GM19238 (cell line): ENCODE measurements at regions not wholly inside any gene's neighbourhood (a gene's known extent, or its start where the extent isn't known, plus 50 kb on each side); places are given as distances from the start of the nearest gene placed in this dataset.
"Not testable (repeated sequence)": the region's sequence is repeated elsewhere in the genome, so short reads cannot be mapped to it uniquely, and the experiment has no call there.

ENCODE experiments used
- DNase-seq: peaks from one replicate; pipeline ENCODE4 v3.0.0; 2011; ENCODE audit warnings: low spot score; ENCODE audit not compliant: insufficient read length

DNA sequence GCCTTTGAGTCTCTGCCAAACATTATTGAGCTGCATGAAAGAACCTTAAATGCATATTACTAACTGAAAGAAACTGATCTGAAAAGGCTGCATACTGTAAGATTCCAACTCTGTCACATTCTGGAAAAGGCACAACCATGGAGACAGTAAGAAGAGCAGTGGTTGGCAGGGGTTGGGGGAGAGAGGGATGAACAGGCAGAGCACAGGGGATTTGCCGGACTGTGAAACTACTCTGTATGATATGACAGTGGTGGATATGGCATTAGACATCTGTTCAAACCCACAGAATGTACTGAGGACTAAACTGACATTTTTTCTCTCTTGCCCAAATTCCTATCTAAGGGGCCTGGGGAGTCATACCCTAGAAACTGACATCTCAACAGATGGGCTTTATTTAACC is 138.4 kb downstream of the KCNJ12 start:
- not testable (repeated sequence) for DNase-seq

DNA sequence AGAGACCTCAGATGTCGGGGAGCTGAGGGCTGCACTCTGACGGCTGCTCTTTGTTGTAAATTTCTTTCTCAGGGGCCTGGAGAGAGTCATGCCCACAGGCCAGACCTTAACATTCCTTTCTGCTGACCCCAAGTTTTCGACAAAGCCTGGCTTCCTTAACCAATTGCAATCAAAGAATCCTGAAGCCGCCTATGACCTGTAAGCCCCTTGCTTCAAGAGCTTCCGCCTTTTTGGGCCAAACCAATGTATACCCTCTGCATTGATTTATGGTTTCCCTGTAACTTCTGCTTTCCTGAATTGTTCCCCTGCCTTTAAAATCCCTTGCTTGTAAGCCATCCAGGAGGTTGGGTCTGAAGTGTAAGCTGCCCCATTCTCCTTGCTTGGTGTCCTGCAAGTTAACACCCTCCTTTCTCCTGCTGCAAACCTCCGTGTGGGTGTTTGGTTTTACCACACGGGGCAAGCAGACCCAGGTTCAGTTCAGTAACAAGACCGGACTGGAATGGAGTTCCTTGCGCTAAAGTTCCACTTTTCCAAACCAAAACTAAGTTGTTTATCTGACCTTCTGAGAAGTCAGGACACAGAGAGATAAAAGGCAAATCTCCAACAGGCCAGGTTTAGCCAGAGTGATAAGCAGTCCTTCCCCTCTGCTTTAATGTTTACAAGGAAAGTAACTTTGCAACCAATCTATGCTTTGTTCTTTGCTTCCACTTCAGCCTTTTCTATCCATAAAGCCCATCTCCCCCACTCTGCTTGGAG is 141.6 kb downstream of the KCNJ12 start:
- no peak for DNase-seq

- DNase-seq, result no peak
These were observed 146.7 kb downstream of the KCNJ12 start for GRCh38 chr17:21522755-21523336.

DNA sequence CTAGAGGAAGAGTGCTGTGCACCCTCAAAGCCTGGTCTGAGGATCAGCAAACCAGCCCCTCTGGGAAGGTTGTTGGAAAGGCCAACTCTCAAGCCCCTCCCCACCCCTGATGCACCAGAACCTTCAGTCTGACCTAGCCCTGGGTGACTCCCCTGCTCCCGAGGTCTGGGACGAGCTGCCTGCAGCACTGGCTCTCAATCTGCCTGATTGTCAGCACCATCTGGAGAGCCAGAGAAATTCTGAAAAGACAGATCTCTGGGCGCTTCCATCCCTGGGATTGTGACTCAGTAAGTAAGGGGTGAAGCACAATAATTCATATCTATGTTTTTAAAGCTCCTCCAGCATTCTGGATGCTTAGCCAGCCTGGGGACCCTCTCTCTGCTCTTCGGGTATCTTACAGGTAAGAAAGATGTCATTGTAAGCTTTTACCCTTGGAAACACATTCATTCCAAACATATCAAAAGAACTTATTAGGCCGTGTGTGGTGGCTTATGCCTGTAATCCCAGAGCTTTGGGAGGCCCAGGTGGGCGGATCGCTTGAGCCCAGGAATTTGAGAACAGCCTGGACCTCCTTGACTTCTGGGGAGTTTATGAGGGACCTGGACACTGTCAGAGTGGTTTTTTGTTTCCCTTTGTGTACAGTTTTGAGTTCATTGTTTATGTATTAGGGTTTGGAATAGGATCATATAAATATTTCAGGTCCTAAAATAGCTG is 147.5 kb downstream of the KCNJ12 start:
- DNase-seq, result no peak

DNA sequence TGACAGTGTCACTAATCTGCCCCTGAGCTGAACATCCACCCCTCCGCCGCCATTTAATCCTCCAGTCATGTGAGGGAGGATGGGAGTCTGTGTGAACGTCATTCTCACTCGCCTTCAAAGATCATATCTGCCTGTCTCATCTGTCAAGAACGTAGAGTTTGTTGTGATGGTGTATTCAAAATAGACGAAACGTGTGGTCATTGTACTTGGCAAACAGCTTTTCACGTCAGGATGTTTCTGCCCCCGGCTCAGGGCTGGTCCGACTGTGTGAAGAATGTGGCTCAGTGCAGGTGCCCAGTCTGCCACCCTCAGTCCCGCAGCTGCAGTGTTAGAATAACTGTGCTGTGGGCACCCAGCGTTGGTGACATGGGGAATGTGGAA is 148.0 kb downstream of the KCNJ12 start:
- DNase-seq, result no peak

DNA sequence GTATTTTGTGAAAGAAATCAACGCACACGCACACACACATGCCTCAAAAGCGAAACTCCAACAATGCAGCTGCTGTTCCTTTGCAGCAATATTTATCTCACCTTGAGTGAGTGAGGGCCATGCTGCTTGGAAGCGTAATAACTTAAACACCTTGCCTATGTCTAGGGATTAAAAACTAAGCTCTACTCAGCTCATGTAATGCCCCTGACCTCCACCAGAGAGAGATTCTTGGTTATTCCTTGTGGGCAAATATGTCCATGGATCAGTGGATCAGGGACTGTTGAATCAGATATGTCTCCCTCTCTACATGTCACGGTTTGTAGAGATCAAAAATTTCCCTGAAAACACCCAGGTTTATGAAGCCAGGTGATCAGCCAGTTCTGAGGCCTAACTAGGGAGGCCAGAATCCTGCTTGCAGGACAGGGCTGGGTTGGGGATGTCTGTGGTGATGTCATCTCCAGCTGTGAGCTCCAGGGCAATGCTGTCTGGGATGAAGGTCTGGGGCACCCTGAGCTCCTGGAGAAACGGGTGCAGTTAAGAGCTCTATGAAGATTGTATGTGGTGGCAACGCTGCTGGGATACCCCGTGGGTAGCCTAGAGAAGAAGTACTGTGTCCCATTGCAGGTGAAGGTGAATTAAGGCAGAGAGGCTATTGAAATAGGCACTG is 149.4 kb downstream of the KCNJ12 start:
- no peak for DNase-seq

- no peak for DNase-seq
These were observed 152.0 kb downstream of the KCNJ12 start for GRCh38 chr17:21528031-21528695.

GRCh38 chr17:21530311-21530710 is 154.2 kb downstream of the KCNJ12 start:
- no peak for DNase-seq

DNA sequence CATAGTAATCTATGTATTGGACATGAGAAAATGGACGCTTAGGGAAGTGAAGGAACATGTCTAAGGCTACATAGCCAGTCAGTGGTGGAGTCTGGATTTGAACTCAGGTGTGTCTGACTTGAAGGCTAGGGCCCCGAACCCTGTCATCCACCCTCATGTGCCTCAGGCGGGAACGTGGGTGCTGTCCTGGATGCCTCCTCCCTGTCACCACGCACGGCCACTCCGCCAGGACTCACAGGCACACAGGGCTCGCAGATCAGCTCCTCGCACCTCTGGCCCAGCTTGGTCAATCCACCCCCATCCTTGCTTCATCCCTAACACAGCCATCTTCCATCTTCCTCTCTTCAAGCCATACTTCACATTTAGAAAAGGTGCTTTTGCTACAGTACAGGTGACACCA is 154.7 kb downstream of the KCNJ12 start:
- DNase-seq, result no peak

DNA sequence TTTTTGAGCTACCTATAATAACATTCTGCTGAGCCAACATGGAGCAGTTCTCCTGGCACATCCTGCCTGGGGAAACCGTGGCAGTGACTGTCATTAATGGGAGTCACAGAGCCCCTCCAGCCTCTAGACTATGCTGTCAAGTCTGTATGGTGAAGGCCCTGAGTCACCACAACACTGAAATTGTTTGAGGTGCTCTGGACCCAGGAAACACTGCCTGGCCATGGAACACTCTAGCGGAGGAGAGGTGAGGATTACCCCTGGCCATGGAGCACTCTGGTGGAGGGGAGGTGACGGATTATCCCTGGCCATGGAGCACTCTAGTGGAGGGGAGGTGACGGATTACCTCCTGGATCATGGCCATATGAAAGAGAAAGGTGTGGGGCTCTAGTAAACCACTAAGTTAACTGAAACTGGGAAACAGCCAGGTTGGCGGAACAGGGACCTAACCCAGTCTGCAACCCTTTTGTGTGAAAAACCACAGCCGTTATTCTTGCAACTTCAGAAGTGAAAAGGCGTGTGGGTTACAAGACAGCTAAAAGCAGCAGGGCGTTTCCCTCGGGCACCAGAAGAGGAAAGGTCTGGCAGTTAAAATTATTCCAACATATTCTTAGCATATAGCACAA is 156.7 kb downstream of the KCNJ12 start:
- no peak for DNase-seq

- DNase-seq, result no peak
These were observed 156.5 kb upstream of the KCNJ18 start for GRCh38 chr17:21535686-21536375.

DNA sequence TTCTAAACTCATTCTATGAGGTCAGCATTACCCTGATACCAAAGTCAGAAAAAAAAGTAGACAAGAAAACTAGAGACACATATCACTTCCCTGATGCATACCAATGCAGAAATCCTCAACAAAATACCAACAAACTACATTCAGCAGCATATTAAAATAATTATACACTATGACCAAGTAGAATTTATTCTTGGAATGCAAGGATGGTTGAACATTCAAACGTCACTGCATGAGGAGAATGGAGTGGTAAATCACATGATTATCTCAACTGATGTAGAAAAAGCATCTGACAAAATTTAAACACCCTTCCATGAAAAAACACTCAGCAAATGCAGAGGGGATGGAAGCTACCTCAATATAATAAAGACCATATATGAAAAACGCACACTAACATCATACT is 155.0 kb upstream of the KCNJ18 start:
- no peak for DNase-seq

- no peak for DNase-seq
These were observed 153.7 kb upstream of the KCNJ18 start for GRCh38 chr17:21538615-21539014.

GRCh38 chr17:21539146-21539545 is 153.2 kb upstream of the KCNJ18 start:
- DNase-seq, result no peak

GRCh38 chr17:21540502-21540901 is 151.8 kb upstream of the KCNJ18 start:
- no peak for DNase-seq

GRCh38 chr17:21542070-21542469 is 150.3 kb upstream of the KCNJ18 start:
- DNase-seq, result no peak

DNA sequence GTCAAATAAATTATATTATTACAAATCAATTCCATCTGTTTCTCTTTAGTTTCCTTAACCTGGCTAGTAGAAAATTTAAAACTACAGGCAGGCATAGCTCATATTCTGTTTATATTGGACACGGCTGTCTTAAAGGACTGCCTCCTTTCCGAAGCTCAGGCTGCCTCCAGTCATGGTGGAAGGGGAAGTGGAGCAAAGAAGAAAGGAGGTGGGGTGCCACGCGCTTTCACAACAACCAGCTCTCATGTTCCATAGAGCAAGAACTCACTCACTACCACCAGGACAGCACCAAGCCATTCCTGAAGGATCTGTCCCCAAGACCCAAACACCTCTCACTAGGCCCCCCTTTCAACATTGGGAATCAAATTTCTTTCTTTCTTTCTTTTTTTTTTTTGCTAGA is 149.3 kb upstream of the KCNJ18 start:
- no peak for DNase-seq

GRCh38 chr17:21545064-21545463 is 147.3 kb upstream of the KCNJ18 start:
- DNase-seq, result no peak

- no peak for DNase-seq
These were observed 144.1 kb upstream of the KCNJ18 start for GRCh38 chr17:21548236-21548635.

DNA sequence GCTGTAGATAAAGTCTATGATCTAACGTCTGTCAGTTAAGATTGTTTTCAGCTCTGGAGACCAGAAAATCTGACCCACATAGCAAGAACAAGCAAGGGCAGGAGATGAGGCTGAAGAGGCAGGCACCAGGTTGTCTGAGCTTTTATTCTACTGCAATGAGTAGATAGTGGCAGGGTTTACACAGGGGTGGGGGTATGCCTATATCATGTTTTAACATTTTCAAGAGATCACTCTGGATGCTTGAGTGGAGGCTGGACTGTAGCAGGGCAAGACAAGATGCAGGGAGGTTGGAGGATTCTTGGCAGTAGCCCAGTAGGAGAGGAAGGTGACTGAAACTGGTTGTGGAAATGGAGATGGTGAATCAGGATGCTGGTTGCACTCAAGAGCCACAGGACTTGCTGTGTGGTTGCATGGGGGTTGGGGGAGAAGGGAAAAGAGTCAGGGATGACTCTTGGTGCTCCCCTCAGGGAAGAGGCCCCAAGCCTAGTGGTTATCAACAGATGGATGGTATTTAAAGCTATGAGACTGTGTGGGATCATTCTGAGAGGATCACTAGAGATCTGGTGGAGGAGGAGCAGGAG is 143.1 kb upstream of the KCNJ18 start:
- no peak for DNase-seq
